KOPT-K1 (cell line): ENCODE measurements at regions not wholly inside any gene's neighbourhood (a gene's known extent, or its start where the extent isn't known, plus 50 kb on each side); places are given as distances from the start of the nearest gene placed in this dataset.

Source experiments
- H3K27ac ChIP-seq: fragments of 200-600 bp; sonication (generic); 2 replicates; pipeline ENCODE4 v1.5.1; 2016; ENCODE audit warnings: antibody characterized with exemption, mild to moderate bottlenecking, low read depth, low read length; ENCODE audit not compliant: poor library complexity, severe bottlenecking
- H3K36me3 ChIP-seq: fragments of 200-600 bp; sonication (generic); 2 replicates; pipeline ENCODE4 v1.5.1; 2017; ENCODE audit warnings: antibody characterized with exemption, mild to moderate bottlenecking, low read length, moderate library complexity; ENCODE audit not compliant: insufficient read depth
- H3K9me3 ChIP-seq: fragments of 200-600 bp; sonication (generic); 2 replicates; pipeline ENCODE4 v1.5.1; 2017; ENCODE audit warnings: antibody characterized with exemption, low read length, mild to moderate bottlenecking; ENCODE audit not compliant: insufficient read depth, poor library complexity, severe bottlenecking

DNA sequence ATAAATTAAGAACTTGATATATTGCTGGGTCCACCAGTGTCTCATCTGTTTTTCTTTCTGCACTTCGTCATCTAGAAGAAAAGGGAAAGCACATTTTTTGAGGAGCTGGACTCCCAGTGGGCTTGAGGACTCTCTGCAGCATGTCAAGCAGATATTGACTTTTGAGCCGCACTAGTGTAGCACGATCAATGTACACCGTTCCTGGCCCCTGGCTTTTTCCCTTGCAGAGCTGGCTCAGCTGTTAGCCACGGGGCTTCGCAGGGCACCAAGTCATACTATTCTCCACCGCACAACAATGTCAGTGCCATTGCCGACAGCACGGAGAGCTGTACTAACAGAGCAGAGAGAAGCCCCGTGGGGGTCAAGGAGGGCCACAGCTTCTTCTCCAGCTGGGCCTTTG lies 235.4 kb upstream of the HABP2 start:
- peaks cover 8% of the 10 kb centered on the region for H3K9me3 ChIP-seq
- no peaks in the 10 kb centered on the region for H3K36me3 ChIP-seq
- H3K27ac ChIP-seq = no peak overlapping the region

DNA sequence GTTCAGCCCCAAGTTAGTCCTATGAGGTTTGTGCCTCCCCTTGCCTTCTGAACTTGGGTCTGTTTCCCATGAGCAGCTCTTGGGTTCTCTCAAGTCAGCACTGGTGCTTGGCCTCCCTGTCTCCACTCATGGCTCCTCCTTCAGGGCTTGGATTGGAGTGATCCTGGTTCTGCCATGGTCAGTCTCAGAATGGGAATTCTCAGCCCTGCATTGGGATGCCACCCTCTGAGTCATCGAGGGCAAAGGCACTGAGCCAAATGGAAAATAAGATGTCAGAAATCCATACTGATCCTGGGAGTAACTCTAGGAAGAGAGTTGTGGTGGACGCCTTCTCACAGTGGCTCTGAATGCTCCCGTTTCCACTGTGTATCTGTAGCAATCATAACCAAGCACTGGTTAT lies 233.4 kb upstream of the HABP2 start:
- Histone ChIP-seq H3K36me3 (no peaks in the 10 kb centered on the region), H3K27ac (no peak overlapping the region), H3K9me3 (peaks cover 8% of the 10 kb centered on the region)

DNA sequence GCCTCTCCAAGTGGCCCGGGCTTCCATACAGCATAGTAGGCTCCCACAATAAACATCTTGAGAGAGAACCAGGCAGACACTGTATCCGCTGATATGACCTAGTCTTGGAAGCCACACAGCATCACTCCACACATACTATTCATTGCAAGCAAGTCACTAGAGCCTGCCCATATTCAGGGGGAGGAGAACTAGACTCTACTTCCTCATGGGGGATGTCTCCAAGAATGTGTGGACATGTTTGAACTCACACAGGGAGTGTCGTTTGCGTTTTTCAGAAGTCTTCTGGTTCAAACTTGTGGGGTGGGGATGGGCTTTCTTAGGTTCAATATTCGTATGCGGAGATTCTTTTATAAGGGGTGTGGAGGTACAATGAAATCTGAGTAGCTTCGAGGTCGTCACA lies 232.6 kb upstream of the HABP2 start:
- Histone ChIP-seq H3K9me3 (peaks cover 8% of the 10 kb centered on the region), H3K36me3 (no peaks in the 10 kb centered on the region), H3K27ac (no peak overlapping the region)

DNA sequence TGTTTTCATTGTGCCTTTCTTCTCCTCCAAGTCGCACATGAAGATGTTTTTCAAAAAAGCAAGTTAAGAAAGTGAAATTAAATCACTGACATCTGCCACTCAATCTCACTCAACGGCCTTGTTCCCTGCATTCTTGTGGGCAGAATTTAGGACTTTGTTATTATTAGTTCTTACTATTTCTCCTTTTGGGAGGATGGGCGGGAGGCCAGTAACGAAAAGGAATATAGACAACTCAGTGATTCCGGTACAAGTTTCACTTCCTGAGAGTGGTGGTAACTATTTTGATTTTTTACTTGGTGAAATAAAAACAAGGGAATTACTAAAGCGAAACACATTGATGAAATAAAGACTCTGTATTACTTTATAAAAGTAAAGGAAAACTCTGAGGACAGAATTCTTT lies 231.9 kb upstream of the HABP2 start:
- Histone ChIP-seq H3K9me3 (peaks cover 8% of the 10 kb centered on the region), H3K27ac (no peak overlapping the region), H3K36me3 (no peaks in the 10 kb centered on the region)

DNA sequence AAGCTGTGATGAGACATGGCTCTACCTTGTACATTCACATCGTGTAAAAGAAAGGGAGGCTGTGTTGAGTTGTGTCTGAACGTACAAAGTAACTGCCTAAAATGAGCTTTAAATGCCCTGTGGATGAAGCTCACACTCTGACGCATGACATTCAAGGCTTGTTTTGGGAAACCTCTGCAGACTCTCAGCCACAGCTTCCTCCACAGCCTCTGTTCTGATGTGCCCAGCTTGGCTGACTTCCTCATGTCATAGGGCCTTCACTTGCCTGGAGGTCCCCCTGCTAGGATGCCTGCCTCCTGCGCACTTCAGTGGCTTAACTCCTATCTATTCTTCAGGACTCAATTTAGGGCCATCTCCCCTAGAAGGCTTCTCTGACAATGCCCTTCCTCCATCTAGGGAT lies 230.0 kb upstream of the HABP2 start:
- no peak overlapping the region for H3K27ac ChIP-seq
- H3K9me3 ChIP-seq = no peaks in the 10 kb centered on the region
- no peaks in the 10 kb centered on the region for H3K36me3 ChIP-seq

DNA sequence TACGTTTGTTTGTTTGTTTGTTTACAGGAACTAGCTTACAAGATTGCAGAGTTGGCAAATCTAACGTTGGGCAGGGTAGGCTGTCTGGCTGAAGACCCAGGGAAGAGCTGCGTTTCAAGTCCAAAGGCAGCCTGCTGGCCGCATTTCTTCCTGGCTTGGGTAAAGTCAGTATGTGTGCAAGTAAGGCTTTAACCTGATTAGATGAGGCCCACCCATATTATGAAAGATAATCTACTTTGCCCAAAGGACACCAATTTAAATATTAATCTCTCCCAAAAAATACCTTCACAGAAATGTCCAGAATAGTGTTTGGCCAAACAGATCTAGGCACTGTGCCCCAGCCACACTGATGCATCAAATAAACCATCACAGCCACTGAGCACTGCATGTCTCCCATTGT lies 228.9 kb upstream of the HABP2 start:
- Histone ChIP-seq H3K27ac (no peak overlapping the region), H3K9me3 (no peaks in the 10 kb centered on the region), H3K36me3 (no peaks in the 10 kb centered on the region)

DNA sequence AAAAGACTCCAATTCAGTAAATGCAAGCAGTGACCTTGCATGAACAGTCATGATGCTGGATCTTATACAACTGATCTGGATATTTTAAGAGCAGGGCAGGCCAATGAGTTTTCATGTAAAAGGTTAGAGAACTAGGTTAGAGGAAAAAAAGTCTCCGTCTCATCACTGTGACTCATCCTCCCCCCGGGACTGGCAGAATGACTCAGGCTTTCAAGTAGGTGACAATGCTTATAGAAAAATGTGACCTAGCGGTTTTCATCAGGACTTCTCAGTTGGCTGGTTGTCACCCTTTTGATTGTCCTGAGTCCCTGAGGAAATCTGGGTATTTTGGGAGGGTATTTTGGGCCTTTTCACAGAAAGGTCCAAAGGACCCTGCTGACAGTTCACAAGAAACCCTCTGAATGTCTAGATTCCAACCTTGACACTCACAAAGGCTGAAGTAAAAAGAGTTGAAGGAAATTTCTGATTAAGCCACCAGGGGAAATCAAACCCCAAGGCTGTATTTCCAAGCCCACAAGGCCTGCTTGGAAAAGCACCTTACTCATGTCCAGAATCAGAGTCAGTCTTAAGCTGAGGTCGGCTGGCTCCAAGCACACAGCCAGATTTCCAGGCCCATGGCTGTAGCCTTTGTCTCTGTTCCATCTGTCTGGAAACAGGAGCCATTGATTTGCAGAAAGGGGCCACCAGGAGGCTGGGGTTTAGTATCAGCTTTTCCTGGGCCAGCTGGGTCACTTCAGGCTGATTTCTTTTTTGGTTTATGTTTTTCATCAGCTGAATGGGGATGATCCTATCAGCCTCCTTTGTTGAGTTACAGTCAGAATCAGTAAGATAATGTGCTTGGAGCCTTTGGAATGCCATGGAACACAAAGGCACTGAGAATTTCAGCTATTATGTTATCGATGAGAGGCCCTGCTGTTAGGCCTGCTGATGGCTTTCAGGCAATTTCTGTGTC lies 226.4 kb upstream of the HABP2 start:
- Histone ChIP-seq H3K9me3 (no peaks in the 10 kb centered on the region), H3K27ac (no peak overlapping the region), H3K36me3 (no peaks in the 10 kb centered on the region)

DNA sequence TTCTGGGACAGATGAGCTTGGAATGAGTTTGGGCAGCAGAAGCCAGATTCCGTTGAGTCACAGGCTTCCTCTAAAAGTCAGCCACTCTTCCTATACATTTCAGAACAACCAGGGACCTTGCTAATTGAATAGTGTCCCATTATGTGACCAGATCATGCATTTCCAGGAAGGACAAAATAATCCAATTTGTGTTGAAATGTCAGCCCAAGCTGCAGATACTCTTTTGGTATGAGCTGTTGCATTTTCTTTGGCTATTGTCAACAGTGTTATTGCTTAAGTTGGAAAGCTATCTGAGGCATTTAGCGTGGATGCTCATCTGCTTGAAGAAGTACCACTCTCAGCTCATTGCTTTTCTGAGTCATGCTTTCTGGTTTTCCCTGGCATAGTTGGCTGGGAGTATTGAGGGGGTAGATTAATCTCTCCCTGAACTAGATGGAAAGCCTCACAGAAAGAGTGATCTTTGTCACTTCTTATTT lies 223.7 kb upstream of the HABP2 start:
- no peaks in the 10 kb centered on the region for H3K9me3 ChIP-seq
- H3K27ac ChIP-seq = no peak overlapping the region
- H3K36me3 ChIP-seq = no peaks in the 10 kb centered on the region

DNA sequence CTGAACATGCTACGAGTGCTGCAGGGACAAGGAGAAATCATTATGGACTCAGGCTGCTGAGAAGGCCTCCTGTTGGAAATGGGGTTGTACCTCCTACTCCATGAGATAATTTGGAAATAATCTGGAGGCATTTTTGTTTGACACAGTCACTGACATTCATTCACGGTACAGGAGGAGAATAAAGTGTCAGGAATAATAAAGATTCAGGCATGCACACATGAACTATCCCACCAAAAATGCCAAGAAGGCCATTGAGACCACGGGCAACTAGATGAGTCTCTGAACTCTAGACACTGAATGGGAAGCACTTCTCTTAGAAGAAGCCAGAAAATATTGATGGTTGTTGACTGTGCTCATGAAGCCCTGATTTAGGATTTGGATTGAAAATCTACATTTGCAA lies 220.9 kb upstream of the HABP2 start:
- Histone ChIP-seq H3K9me3 (no peaks in the 10 kb centered on the region), H3K36me3 (no peaks in the 10 kb centered on the region), H3K27ac (no peak overlapping the region)

DNA sequence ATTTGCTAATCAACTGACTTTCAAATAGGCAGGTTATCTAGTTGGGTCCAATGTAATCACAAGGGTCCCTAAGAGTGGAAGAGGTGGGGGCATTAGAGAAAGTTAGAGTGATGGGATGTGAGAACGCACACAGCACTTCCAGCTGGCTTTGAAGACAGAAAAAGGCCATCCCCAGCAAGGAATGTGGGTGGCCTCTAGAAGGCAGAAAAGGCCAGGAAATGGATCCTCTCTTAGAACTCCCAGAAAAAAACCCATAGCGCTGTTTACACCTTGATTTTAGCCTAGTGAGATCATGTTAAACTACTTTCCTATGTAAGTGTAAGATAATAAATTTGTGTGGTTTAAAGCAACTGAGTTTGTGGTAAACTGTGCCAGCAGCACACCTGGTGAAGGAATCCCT lies 219.5 kb upstream of the HABP2 start:
- Histone ChIP-seq H3K36me3 (no peaks in the 10 kb centered on the region), H3K27ac (no peak overlapping the region), H3K9me3 (no peaks in the 10 kb centered on the region)

DNA sequence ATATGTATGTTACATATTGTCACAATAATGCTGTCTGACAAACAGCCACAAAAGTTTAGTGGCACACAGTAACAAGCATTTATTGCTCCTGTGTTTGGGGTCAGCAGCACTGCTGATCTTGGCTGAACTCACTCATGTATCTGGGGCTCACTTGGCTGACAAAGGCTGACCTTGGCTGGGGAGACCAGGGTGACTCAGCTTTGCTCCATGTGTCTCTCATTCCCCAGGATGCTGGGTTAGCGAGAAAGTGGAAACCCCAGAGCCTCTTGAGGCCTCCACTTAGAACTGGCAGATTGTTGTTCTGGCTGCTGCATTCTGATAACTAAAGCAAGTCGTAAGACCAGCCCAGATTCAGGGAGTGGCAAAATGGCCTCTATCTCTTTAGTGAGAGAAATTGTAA lies 217.3 kb upstream of the HABP2 start:
- no peaks in the 10 kb centered on the region for H3K9me3 ChIP-seq
- no peaks in the 10 kb centered on the region for H3K36me3 ChIP-seq
- no peak overlapping the region for H3K27ac ChIP-seq

DNA sequence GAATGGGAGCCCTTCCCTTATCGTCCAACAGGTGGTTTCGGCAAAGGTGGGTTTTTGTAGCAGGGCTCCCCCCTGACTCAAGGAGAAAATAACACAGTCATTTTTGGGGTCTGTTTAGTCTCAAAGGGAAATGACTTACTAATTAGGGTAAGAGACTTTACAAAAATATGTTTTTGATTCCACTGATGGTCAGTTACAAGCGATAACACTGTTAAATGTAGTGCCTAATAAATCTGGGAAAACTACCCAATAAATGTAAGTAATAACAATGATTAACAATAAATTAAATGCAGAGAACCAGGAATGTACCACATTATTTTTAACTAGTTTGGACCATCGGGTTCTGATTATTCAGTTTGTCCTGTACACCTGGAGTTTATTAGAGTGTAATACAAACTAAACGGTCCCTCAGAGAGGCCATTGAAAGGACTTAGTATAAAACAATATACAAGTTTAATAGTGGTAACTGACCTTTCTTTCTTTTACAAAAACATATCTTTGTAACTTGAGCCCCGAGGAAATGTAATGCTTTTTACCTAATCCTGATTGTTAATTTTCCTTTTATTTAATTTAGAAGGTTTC lies 216.2 kb upstream of the HABP2 start:
- H3K9me3 ChIP-seq = no peaks in the 10 kb centered on the region
- no peak overlapping the region for H3K27ac ChIP-seq
- H3K36me3 ChIP-seq = no peaks in the 10 kb centered on the region

DNA sequence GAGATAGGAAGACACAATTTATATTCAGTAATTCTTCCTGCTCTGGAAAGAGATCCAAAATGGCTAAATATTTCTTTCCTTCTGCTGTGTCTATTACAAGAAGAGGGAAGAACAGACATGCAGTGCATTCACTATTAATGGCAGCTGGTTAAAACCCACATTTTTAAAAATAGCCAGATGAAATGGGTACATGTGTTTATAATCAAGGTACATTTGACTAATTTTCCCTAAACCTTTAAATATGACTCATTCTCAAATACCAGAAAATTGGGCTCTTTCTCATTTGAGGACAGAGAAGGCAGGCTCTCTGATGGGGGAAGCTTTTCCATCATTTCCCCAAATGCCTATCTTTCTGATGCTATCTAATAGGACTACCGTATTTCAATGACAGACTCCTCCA lies 215.7 kb upstream of the HABP2 start:
- Histone ChIP-seq H3K36me3 (no peaks in the 10 kb centered on the region), H3K27ac (no peak overlapping the region), H3K9me3 (no peaks in the 10 kb centered on the region)

DNA sequence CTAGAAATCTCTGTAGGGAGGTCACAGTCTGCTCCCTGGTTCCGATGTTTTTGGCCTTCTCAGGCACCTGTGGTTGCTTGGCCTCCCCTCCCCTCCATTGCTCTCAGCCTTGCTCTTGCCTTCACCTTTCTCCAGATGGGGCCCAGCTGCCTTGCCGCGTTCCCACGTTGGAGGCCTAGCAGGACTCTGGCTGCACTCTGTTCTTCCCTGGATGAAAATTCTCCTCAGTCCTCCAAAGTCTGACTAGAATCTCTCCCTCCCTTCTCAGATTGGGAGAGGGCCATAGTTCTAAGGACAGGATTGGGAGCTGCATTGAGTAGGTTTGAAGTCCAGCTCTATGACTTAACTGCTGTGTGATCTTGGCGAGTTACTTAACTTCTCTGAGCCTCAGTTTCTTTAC lies 213.7 kb upstream of the HABP2 start:
- H3K27ac ChIP-seq = no peak overlapping the region
- no peaks in the 10 kb centered on the region for H3K36me3 ChIP-seq
- no peaks in the 10 kb centered on the region for H3K9me3 ChIP-seq

DNA sequence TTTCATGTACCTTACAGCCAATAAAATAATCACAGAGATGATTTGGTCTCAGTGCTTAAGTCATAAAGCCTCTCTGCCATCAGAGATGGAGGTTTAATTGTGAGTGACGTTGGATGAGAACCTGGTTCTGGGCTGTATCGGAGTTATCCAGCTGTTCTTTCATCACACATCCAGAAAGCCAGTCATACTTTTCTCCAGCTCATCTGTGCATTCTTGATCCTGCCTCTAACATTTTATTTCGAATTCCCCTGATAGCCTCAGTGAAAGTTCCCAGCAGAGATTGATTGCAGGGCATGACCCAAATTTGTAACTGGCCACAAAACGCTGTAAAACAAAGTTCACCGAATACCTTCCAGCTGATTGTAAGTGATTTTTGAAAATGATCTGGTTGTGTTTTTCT lies 212.6 kb upstream of the HABP2 start:
- Histone ChIP-seq H3K9me3 (no peaks in the 10 kb centered on the region), H3K27ac (no peak overlapping the region), H3K36me3 (no peaks in the 10 kb centered on the region)

DNA sequence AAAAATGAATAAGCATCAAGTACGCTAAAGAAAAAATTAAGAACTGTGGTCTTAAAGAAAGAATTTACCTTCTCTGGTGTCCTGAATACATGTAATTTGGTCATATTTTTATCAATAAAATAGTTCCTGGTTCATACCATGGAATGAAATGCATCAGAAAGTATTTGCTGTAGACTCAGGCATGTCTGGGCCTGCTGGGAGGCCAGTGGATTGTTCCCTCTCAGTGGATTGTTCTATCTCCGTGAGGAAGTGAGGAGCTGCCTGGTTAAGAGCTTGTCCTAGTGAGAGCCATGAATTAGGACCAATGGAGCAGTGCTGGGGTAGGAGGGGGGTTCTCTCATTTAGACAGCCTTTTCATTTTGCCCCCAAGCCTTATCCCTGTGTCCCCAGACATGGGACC lies 211.7 kb upstream of the HABP2 start:
- H3K9me3 ChIP-seq = no peaks in the 10 kb centered on the region

More for the DNA sequence above, 211.7 kb upstream of the HABP2 start:
- Histone ChIP-seq H3K27ac (no peak overlapping the region), H3K36me3 (no peaks in the 10 kb centered on the region)
